Adrenal gland (tissue), 5 donors: ENCODE measurements at regions not wholly inside any gene's neighbourhood (a gene's known extent, or its start where the extent isn't known, plus 50 kb on each side); places are given as distances from the start of the nearest gene placed in this dataset.

Source experiments
- POLR2A ChIP-seq, 2 donors: fragments of 450-650 bp; IDR thresholded peaks; one replicate each; pipeline ENCODE4 v1.6.1; 2017; ENCODE audit warnings: antibody characterized with exemption in 2 of 2, mild to moderate bottlenecking in 2 of 2, moderate library complexity in 1 of 2
- TF ChIP-seq, protein P1 (sequence below), 6 experiments: fragments of 450-650 bp in 4 of 6; fragments of 200-600 bp in 2 of 6; sonication (generic) in 1 of 6; IDR thresholded peaks; 1 replicate in 5 of 6; 2 replicates in 1 of 6; pipeline versions ENCODE4 v1.5.1 to v1.8.0; 2016 to 2021; ENCODE audit warnings: antibody characterized with exemption in 6 of 6, mild to moderate bottlenecking in 2 of 6, moderate library complexity in 1 of 6
- donor health status: DM: no; HTN: no; CAD: no.

- TF ChIP-seq, protein P1, sequence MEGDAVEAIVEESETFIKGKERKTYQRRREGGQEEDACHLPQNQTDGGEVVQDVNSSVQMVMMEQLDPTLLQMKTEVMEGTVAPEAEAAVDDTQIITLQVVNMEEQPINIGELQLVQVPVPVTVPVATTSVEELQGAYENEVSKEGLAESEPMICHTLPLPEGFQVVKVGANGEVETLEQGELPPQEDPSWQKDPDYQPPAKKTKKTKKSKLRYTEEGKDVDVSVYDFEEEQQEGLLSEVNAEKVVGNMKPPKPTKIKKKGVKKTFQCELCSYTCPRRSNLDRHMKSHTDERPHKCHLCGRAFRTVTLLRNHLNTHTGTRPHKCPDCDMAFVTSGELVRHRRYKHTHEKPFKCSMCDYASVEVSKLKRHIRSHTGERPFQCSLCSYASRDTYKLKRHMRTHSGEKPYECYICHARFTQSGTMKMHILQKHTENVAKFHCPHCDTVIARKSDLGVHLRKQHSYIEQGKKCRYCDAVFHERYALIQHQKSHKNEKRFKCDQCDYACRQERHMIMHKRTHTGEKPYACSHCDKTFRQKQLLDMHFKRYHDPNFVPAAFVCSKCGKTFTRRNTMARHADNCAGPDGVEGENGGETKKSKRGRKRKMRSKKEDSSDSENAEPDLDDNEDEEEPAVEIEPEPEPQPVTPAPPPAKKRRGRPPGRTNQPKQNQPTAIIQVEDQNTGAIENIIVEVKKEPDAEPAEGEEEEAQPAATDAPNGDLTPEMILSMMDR (IDR thresholded peaks at IDR 0.05): no peak
- no peak for TF ChIP-seq POLR2A (IDR thresholded peaks at IDR 0.05)
These were observed 51.8 kb upstream of the STEAP4 start for GRCh38 chr7:88358526-88358838.
